Progenitor cell of endocrine pancreas (in vitro differentiated cells): ENCODE measurements at regions not wholly inside any gene's neighbourhood (a gene's known extent, or its start where the extent isn't known, plus 50 kb on each side); places are given as distances from the start of the nearest gene placed in this dataset.

Experiments used
- DNase-seq: peaks from one replicate; pipeline ENCODE4 v3.0.0; 2021; ENCODE audit warnings: low spot score; ENCODE audit not compliant: unreplicated experiment
- H3K27ac Mint-ChIP-seq: 2 replicates; pipeline ENCODE4 v1.8.0; 2021; ENCODE audit warnings: mild to moderate bottlenecking, moderate library complexity, mixed read lengths
- H3K27me3 Mint-ChIP-seq: 2 replicates; pipeline ENCODE4 v1.8.0; 2021; ENCODE audit warnings: mixed read lengths
- H3K36me3 Mint-ChIP-seq: 2 replicates; pipeline ENCODE4 v1.8.0; 2022; ENCODE audit warnings: mixed read lengths; ENCODE audit not compliant: insufficient read depth
- H3K4me1 Mint-ChIP-seq: 2 replicates; pipeline ENCODE4 v1.8.0; 2021; ENCODE audit warnings: low read depth, mixed read lengths
- H3K4me3 Mint-ChIP-seq: 2 replicates; pipeline ENCODE4 v1.8.0; 2021; ENCODE audit warnings: low read depth, mild to moderate bottlenecking, moderate library complexity, mixed read lengths
- H3K9me3 Mint-ChIP-seq: 2 replicates; pipeline ENCODE4 v1.8.0; 2021; ENCODE audit warnings: low read depth, mixed read lengths
- CTCF ChIP-seq: fragments of 200-600 bp; sonication (generic); IDR thresholded peaks from one replicate; pipeline ENCODE4 v1.5.0; 2021; ENCODE audit warnings: antibody characterized with exemption, mild to moderate bottlenecking; ENCODE audit not compliant: unreplicated experiment

- H3K4me1 Mint-ChIP-seq = no peaks in the 10 kb centered on the region
- no peak for DNase-seq
Measured at GRCh38 chr4:66340286-66340893, 670.1 kb upstream of the EPHA5 start.

GRCh38 chr4:66339007-66339406 is 668.7 kb upstream of the EPHA5 start:
- H3K36me3 Mint-ChIP-seq = no peaks in the 10 kb centered on the region

More at GRCh38 chr4:66340286-66340893, 670.1 kb upstream of the EPHA5 start:
- Mint-ChIP-seq H3K4me3 (no peak overlapping the region), H3K9me3 (peaks cover 4% of the 10 kb centered on the region), H3K36me3 (no peaks in the 10 kb centered on the region), H3K27me3 (no peaks in the 10 kb centered on the region), H3K27ac (no peak overlapping the region)
- TF ChIP-seq CTCF = no peak

GRCh38 chr4:66331761-66332160 is 661.5 kb upstream of the EPHA5 start:
- Mint-ChIP-seq H3K27ac (no peak overlapping the region), H3K27me3 (no peaks in the 10 kb centered on the region), H3K9me3 (no peaks in the 10 kb centered on the region), H3K36me3 (no peaks in the 10 kb centered on the region), H3K4me3 (no peak overlapping the region), H3K4me1 (no peaks in the 10 kb centered on the region)
- no peak for TF ChIP-seq CTCF
- DNase-seq = no peak

More at GRCh38 chr4:66339007-66339406, 668.7 kb upstream of the EPHA5 start:
- no peaks in the 10 kb centered on the region for H3K4me1 Mint-ChIP-seq
- TF ChIP-seq CTCF = no peak
- H3K27me3 Mint-ChIP-seq = no peaks in the 10 kb centered on the region
- no peak overlapping the region for H3K27ac Mint-ChIP-seq
- no peak overlapping the region for H3K4me3 Mint-ChIP-seq
- no peak for DNase-seq
- H3K9me3 Mint-ChIP-seq = peaks cover 4% of the 10 kb centered on the region

GRCh38 chr4:66330125-66330524 is 659.8 kb upstream of the EPHA5 start:
- TF ChIP-seq CTCF = no peak
- H3K9me3 Mint-ChIP-seq = no peaks in the 10 kb centered on the region
- H3K27me3 Mint-ChIP-seq = no peaks in the 10 kb centered on the region
- H3K27ac Mint-ChIP-seq = no peak overlapping the region
- H3K4me3 Mint-ChIP-seq = no peak overlapping the region
- H3K4me1 Mint-ChIP-seq = peaks cover 2% of the 10 kb centered on the region
- no peaks in the 10 kb centered on the region for H3K36me3 Mint-ChIP-seq
- DNase-seq = no peak

GRCh38 chr4:66328803-66329574 is 658.7 kb upstream of the EPHA5 start:
- Mint-ChIP-seq H3K4me1 (peaks cover 2% of the 10 kb centered on the region), H3K36me3 (no peaks in the 10 kb centered on the region), H3K27me3 (no peaks in the 10 kb centered on the region), H3K27ac (no peak overlapping the region), H3K9me3 (no peaks in the 10 kb centered on the region), H3K4me3 (no peak overlapping the region)
- no peak for DNase-seq
- TF ChIP-seq CTCF = no peak
